Ovary (tissue), 3 donors: ENCODE measurements at regions not wholly inside any gene's neighbourhood (a gene's known extent, or its start where the extent isn't known, plus 50 kb on each side); places are given as distances from the start of the nearest gene placed in this dataset.

Source experiments
- CTCF ChIP-seq, 3 donors: fragments of 450-650 bp in 2 of 3; fragments of 200-600 bp in 1 of 3; IDR thresholded peaks; one replicate each; pipeline versions ENCODE4 v1.5.1 to v1.8.0; 2016 to 2022; ENCODE audit warnings: antibody characterized with exemption in 3 of 3, mild to moderate bottlenecking in 1 of 3
- EP300 ChIP-seq: sonication (generic); formaldehyde crosslinking; IDR thresholded peaks from one replicate; pipeline ENCODE4 v1.6.1; 2017; ENCODE audit warnings: antibody characterized with exemption
- POLR2A ChIP-seq: fragments of 450-650 bp; IDR thresholded peaks from one replicate; pipeline ENCODE4 v1.6.1; 2017; ENCODE audit warnings: antibody characterized with exemption, mild to moderate bottlenecking, moderate library complexity
- donor health status: DM: no; HTN: no; CAD: no.

- no peak for TF ChIP-seq CTCF (IDR thresholded peaks at IDR 0.05)
- TF ChIP-seq POLR2A, result no peak
- no peak for TF ChIP-seq EP300
Measured at GRCh38 chr2:225773148-225773547, 373.6 kb downstream of the NYAP2 start.
